GM19193 (cell line): ENCODE measurements at regions not wholly inside any gene's neighbourhood (a gene's known extent, or its start where the extent isn't known, plus 50 kb on each side); places are given as distances from the start of the nearest gene placed in this dataset.

Source experiments
- POLR2A ChIP-seq: IDR thresholded peaks from 4 replicates; pipeline ENCODE4 v1.6.1; 2011; ENCODE audit not compliant: insufficient read depth, insufficient read length; ENCODE audit errors: extremely low read depth

- TF ChIP-seq POLR2A: no peak
Observed at GRCh38 chr6:144710207-144710606, 425.1 kb downstream of the UTRN start.

GRCh38 chr6:144711661-144712060 lies 426.5 kb downstream of the UTRN start:
- no peak for TF ChIP-seq POLR2A

- no peak for TF ChIP-seq POLR2A
Observed at GRCh38 chr6:144712541-144712940, 427.4 kb downstream of the UTRN start.

- TF ChIP-seq POLR2A: no peak
Observed at GRCh38 chr6:144714021-144714712, 429.0 kb downstream of the UTRN start.

- no peak for TF ChIP-seq POLR2A
Observed at GRCh38 chr6:144715344-144715743, 430.2 kb downstream of the UTRN start.

- TF ChIP-seq POLR2A: no peak
Observed at GRCh38 chr6:144718431-144718830, 433.3 kb downstream of the UTRN start.

GRCh38 chr6:144721232-144721631 lies 436.1 kb downstream of the UTRN start:
- TF ChIP-seq POLR2A: no peak

GRCh38 chr6:144722154-144722737 lies 437.1 kb downstream of the UTRN start:
- no peak for TF ChIP-seq POLR2A

- TF ChIP-seq POLR2A: no peak
Observed at GRCh38 chr6:144722925-144723324, 437.8 kb downstream of the UTRN start.

GRCh38 chr6:144723431-144723830 lies 438.3 kb downstream of the UTRN start:
- no peak for TF ChIP-seq POLR2A

- TF ChIP-seq POLR2A: no peak
Observed at GRCh38 chr6:144724818-144725217, 439.7 kb downstream of the UTRN start.

- no peak for TF ChIP-seq POLR2A
Observed at GRCh38 chr6:144725736-144726522, 440.8 kb downstream of the UTRN start.

GRCh38 chr6:144728804-144729203 lies 443.7 kb downstream of the UTRN start:
- TF ChIP-seq POLR2A: no peak

- TF ChIP-seq POLR2A: no peak
Observed at GRCh38 chr6:144729502-144729901, 444.4 kb downstream of the UTRN start.

GRCh38 chr6:144730088-144730645 lies 445.0 kb downstream of the UTRN start:
- TF ChIP-seq POLR2A: no peak
